ENCODE measurements at regions not wholly inside any gene's neighbourhood (a gene's known extent, or its start where the extent isn't known, plus 50 kb on each side); places are given as distances from the start of the nearest gene placed in this dataset.
"Not testable (repeated sequence)": the region's sequence is repeated elsewhere in the genome, so short reads cannot be mapped to it uniquely, and the experiment has no call there.

DNA sequence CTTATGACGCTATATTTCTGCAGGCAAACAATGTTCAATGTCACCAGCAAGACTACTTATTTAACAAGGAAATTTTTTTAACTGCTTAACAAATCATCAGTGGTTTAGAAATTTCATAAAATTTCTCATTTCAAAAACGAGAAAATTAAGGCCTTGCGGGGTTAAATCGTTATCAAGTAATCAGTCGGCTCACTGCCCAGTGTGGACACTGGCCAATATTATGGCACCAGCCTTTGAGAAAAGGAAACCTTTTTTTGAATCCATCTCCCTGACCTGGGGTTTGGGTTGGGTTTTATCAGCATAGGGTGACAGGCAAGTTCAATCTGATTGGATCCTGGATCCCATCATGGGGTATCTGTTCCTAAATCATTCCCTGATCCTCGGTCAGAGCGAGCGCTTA lies 461.2 kb downstream of the SETD4 start:
- no peak for DNase-seq (ENCODE audit: low read depth, low spot score)
- WGBS (ENCODE audit: insufficient coverage, insufficient read length), result 100% methylated on average over 1 of the region's 8 CpGs

DNA sequence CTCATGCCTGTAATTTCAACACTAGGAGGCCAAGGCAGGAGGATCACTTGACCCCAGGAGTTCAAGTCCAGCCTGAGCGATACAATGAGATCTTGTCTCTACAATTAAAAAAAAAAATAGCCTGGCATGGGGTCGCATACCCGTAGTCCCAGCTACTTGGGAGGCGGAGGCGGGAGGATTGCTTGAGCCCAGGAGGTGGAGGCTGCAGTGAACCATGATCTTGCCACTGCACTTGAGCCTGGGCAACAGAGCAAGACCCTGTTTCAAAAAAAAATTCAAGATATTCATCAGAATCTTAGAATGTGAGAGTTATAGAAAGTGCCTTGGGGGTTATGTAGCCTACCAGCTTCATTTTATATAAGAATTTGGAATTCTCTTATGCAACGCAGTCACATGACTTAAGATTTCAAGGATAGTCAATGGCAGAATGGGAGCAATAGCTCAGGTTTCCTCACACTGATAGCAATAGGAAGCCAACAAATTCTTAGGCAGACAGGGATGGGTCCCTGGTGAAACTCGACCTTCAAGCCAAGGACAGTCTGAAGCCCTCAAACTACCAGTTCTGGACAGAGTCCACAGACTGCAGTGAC lies 462.5 kb downstream of the SETD4 start:
- Histone ChIP-seq H3K4me1 (ENCODE audit: control insufficient read depth, insufficient read depth, low read length) (0 out of 2 replicates have a peak, but pooled peaks cover 3% of the 10 kb centered on the region), H3K36me3 (ENCODE audit: control insufficient read depth, insufficient read depth, low read length) (no peaks in the 10 kb centered on the region), H3K27me3 (ENCODE audit: control insufficient read depth, insufficient read depth, low read length) (no peaks in the 10 kb centered on the region), H3K4me3 (ENCODE audit: low read length) (no peak overlapping the region), H3K27ac (ENCODE audit: low read length) (no peak overlapping the region), H3K9me3 (ENCODE audit: control insufficient read depth, insufficient read depth, low read length) (no peaks in the 10 kb centered on the region)
- DNase-seq (ENCODE audit: low read depth, low spot score), result no peak
- no CpG with 5 or more reads among the region's 7 CpGs for WGBS (ENCODE audit: insufficient coverage, insufficient read length)

More for the DNA sequence above, 461.2 kb downstream of the SETD4 start:
- H3K36me3 ChIP-seq (ENCODE audit: control insufficient read depth, insufficient read depth, low read length), result no peaks in the 10 kb centered on the region
- H3K27ac ChIP-seq (ENCODE audit: low read length), result no peak overlapping the region
- H3K4me1 ChIP-seq (ENCODE audit: control insufficient read depth, insufficient read depth, low read length), result 0 out of 2 replicates have a peak, but pooled peaks cover 5% of the 10 kb centered on the region
- H3K9me3 ChIP-seq (ENCODE audit: control insufficient read depth, insufficient read depth, low read length), result no peaks in the 10 kb centered on the region
- H3K27me3 ChIP-seq (ENCODE audit: control insufficient read depth, insufficient read depth, low read length), result no peaks in the 10 kb centered on the region
- no peak overlapping the region for H3K4me3 ChIP-seq (ENCODE audit: low read length)

DNA sequence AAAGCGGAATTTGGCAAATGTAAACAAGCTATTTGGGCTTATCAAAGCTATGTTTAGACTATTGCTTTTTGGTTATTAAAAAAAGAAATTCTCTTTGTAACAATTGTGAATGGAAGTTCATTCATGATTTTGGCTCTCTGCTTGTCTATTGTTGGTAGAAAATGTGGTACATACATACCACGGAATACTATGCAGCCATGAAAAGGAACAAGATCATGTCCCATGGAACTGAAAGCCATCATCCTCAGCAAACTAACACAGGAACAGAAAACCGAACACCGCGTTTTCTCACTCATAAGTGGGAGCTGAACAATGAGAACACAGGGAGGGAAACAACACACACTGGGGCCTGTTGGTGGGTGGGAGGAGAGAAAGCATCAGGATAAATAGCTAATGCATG lies 465.4 kb downstream of the SETD4 start:
- DNase-seq (ENCODE audit: low read depth, low spot score), result no peak
- WGBS (ENCODE audit: insufficient coverage, insufficient read length), result no CpG with 5 or more reads among the region's 5 CpGs
- no peak overlapping the region for H3K4me3 ChIP-seq (ENCODE audit: low read length)
- 0 out of 2 replicates have a peak, but pooled peaks cover 3% of the 10 kb centered on the region for H3K4me1 ChIP-seq (ENCODE audit: control insufficient read depth, insufficient read depth, low read length)
- H3K27me3 ChIP-seq (ENCODE audit: control insufficient read depth, insufficient read depth, low read length), result no peaks in the 10 kb centered on the region
- H3K27ac ChIP-seq (ENCODE audit: low read length), result no peak overlapping the region
- H3K36me3 ChIP-seq (ENCODE audit: control insufficient read depth, insufficient read depth, low read length), result no peaks in the 10 kb centered on the region
- H3K9me3 ChIP-seq (ENCODE audit: control insufficient read depth, insufficient read depth, low read length), result no peaks in the 10 kb centered on the region

DNA sequence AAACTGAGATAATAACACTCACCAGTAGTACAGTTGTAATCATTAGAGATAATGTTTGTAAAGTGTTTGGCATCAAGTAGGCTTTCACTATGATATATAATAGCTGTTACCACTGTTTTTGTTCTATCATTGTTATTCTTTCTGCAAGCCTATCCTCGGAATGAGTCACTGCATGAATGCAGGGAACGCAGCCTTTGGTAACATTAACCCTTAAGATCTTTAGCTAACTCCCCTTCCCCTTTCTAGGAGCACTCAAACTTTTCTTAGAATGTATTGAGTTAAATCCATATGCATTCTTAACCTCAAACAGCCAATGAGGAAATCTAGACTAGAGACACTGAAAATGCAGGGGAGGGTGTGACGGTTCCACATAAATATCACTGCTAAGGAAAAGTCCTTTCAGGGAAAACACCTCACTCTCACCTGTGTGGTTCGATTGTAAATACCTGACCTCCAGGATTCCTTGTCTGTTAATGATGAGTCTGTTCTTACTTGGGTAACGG lies 467.3 kb downstream of the SETD4 start:
- no peak for DNase-seq (ENCODE audit: low read depth, low spot score)
- Histone ChIP-seq H3K27ac (ENCODE audit: low read length) (no peak overlapping the region), H3K27me3 (ENCODE audit: control insufficient read depth, insufficient read depth, low read length) (no peaks in the 10 kb centered on the region), H3K4me1 (ENCODE audit: control insufficient read depth, insufficient read depth, low read length) (no peaks in the 10 kb centered on the region), H3K4me3 (ENCODE audit: low read length) (no peak overlapping the region), H3K9me3 (ENCODE audit: control insufficient read depth, insufficient read depth, low read length) (no peaks in the 10 kb centered on the region), H3K36me3 (ENCODE audit: control insufficient read depth, insufficient read depth, low read length) (no peaks in the 10 kb centered on the region)
- WGBS (ENCODE audit: insufficient coverage, insufficient read length), result no CpG with 5 or more reads among the region's 5 CpGs

DNA sequence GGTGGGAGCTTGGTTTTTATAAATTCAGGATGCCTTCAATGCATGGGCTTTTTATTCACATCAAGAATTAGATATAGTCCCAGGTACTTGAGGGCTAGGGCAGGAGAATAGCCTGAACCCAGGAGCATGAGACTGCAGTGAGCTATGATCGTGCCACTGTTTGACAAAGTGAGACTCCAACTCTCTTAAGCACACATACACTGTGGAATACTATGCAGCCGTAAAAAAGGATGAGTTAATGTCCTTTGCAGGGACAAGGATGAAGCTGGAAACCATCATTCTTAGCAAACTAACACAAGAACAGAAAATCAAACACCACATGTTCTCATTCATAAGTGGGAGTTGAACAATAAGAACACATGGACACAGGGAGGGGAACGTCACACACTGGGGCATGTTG lies 470.0 kb downstream of the SETD4 start:
- not testable (repeated sequence) for H3K9me3 ChIP-seq (ENCODE audit: control insufficient read depth, insufficient read depth, low read length); DNase-seq (ENCODE audit: low read depth, low spot score); H3K27me3 ChIP-seq (ENCODE audit: control insufficient read depth, insufficient read depth, low read length); H3K27ac ChIP-seq (ENCODE audit: low read length); H3K36me3 ChIP-seq (ENCODE audit: control insufficient read depth, insufficient read depth, low read length); H3K4me1 ChIP-seq (ENCODE audit: control insufficient read depth, insufficient read depth, low read length); H3K4me3 ChIP-seq (ENCODE audit: low read length)
- WGBS (ENCODE audit: insufficient coverage, insufficient read length), result no CpG with 5 or more reads among the region's 3 CpGs

DNA sequence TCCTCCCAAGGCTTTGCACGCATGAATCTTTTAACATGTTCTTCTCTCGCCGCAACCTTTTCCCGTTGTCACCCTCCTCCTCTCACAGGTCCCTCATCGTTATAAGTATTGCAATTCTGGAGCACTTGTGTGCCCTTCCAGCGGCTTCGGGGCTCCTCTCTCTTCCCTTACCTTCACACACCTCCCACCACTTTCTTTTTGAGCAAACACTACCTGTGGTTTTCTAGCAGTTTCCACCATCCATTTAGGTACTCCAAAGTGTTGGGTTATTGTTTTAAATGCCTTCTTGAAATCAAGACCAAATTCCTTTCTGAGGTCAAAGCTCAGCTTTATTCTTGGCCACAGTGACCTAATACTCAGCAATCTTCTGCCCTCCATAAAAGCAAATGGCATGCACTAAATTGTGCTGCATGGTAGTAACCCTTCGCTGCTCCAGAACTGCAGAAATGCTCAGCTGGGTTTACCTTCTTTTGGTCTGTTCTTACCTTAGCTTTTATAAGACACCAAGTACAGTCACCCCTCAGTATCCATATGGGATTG lies 472.4 kb downstream of the SETD4 start:
- Histone ChIP-seq H3K4me1 (ENCODE audit: control insufficient read depth, insufficient read depth, low read length) (0 out of 2 replicates have a peak, but pooled peaks cover 1% of the 10 kb centered on the region), H3K27ac (ENCODE audit: low read length) (no peak overlapping the region), H3K4me3 (ENCODE audit: low read length) (no peak overlapping the region), H3K27me3 (ENCODE audit: control insufficient read depth, insufficient read depth, low read length) (no peaks in the 10 kb centered on the region), H3K36me3 (ENCODE audit: control insufficient read depth, insufficient read depth, low read length) (no peaks in the 10 kb centered on the region), H3K9me3 (ENCODE audit: control insufficient read depth, insufficient read depth, low read length) (no peaks in the 10 kb centered on the region)
- DNase-seq (ENCODE audit: low read depth, low spot score), result no peak
- WGBS (ENCODE audit: insufficient coverage, insufficient read length), result no CpG with 5 or more reads among the region's 8 CpGs

DNA sequence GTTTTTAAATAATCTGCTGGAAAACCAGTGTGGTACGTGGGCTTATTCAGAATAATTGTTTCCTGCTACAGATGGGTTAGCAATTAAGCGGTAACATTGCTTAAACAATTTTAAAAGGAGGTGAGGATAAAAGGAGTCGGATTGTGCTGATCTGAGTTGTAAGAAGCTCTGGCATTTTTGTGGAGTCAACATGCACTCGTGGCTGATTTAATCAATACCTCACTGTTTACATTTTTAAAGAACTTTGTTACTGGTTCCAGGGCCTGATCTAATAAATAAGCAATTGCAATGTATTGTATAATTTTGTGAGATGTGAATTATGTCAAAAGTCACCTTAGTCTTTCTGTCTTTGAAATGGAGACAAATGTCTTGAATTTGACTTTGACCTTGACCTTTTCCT lies 474.0 kb downstream of the SETD4 start:
- H3K9me3 ChIP-seq (ENCODE audit: control insufficient read depth, insufficient read depth, low read length), result no peaks in the 10 kb centered on the region
- no peak overlapping the region for H3K4me3 ChIP-seq (ENCODE audit: low read length)
- no peaks in the 10 kb centered on the region for H3K36me3 ChIP-seq (ENCODE audit: control insufficient read depth, insufficient read depth, low read length)
- no peak for DNase-seq (ENCODE audit: low read depth, low spot score)
- no CpG with 5 or more reads among the region's 4 CpGs for WGBS (ENCODE audit: insufficient coverage, insufficient read length)
- no peaks in the 10 kb centered on the region for H3K27me3 ChIP-seq (ENCODE audit: control insufficient read depth, insufficient read depth, low read length)
- 0 out of 2 replicates have a peak, but pooled peaks cover 1% of the 10 kb centered on the region for H3K4me1 ChIP-seq (ENCODE audit: control insufficient read depth, insufficient read depth, low read length)
- H3K27ac ChIP-seq (ENCODE audit: low read length), result no peak overlapping the region

DNA sequence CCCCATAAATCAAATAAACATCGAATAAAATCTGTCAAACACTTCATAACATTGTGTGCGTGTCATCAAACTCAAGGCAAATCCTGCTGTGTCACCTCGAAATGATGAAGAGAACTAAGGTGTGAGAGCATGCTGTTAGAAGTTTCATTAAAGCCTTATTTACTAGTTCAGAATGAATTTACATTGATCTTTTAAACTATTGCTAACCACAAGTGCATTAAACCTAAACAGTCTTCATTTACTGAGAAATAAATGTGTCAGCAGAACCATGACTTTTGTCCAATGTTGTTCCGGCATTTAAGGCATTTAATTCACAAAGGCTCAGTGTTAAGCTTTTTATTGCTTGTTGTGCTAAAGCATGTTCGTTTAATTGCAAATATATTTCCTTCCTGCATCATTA lies 474.4 kb downstream of the SETD4 start:
- Histone ChIP-seq H3K4me1 (ENCODE audit: control insufficient read depth, insufficient read depth, low read length) (0 out of 2 replicates have a peak, but pooled peaks cover 1% of the 10 kb centered on the region), H3K27me3 (ENCODE audit: control insufficient read depth, insufficient read depth, low read length) (no peaks in the 10 kb centered on the region), H3K36me3 (ENCODE audit: control insufficient read depth, insufficient read depth, low read length) (no peaks in the 10 kb centered on the region), H3K4me3 (ENCODE audit: low read length) (no peak overlapping the region), H3K9me3 (ENCODE audit: control insufficient read depth, insufficient read depth, low read length) (no peaks in the 10 kb centered on the region), H3K27ac (ENCODE audit: low read length) (no peak overlapping the region)
- DNase-seq (ENCODE audit: low read depth, low spot score), result no peak
- no CpG with 5 or more reads among the region's 5 CpGs for WGBS (ENCODE audit: insufficient coverage, insufficient read length)

DNA sequence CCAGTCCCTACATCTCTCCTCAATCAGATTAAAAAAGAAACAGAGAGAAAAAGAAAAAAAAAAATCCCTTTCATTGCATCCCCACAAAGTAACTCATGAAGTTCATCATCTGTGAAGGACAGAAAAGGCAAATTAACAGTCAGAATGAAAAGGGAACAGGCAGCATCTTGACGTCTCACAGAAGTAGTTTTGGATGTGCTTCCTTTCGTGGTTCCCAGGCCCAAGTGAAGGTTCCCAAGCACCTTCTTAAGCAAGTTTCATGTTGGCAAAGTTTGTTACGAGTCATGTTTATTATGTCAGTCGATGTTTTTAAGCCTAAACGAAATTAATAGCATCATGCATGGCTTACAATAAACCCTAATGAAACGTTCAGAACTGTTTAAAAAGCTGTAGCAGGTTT lies 475.2 kb downstream of the SETD4 start:
- DNase-seq (ENCODE audit: low read depth, low spot score), result no peak
- no peaks in the 10 kb centered on the region for H3K36me3 ChIP-seq (ENCODE audit: control insufficient read depth, insufficient read depth, low read length)
- WGBS (ENCODE audit: insufficient coverage, insufficient read length), result no CpG with 5 or more reads among the region's 6 CpGs
- H3K27ac ChIP-seq (ENCODE audit: low read length), result no peak overlapping the region
- H3K27me3 ChIP-seq (ENCODE audit: control insufficient read depth, insufficient read depth, low read length), result no peaks in the 10 kb centered on the region
- H3K9me3 ChIP-seq (ENCODE audit: control insufficient read depth, insufficient read depth, low read length), result no peaks in the 10 kb centered on the region
- 0 out of 2 replicates have a peak, but pooled peaks cover 1% of the 10 kb centered on the region for H3K4me1 ChIP-seq (ENCODE audit: control insufficient read depth, insufficient read depth, low read length)
- H3K4me3 ChIP-seq (ENCODE audit: low read length), result no peak overlapping the region

DNA sequence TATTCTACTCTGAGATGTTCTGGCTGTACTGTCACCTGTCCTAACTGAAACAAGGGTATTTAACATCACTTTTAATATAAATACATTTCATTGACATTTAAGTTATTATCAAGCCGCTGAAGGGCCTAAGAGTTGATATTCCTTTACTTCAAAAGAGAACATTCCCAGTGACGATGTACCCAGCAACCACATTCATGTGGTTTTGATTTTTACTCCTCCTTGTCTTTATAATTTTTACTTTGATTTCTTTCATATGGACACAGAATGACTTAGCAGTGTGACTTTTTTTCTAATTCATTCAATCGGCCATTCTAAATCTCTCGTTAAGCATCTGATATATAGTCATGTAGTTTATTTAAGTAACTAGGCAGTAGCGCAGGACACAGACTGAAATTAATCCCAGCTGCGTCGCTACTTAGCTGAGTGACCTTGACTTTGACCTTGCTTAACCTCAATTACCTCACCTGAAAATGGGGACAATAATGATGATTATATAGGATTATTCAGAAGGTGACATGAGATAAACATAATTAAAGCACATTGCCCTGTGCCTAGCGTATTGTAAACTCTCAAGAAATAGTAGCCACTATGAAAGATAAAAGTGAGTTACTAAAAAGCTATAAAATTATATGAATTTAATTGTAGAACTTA lies 476.6 kb downstream of the SETD4 start:
- Histone ChIP-seq H3K9me3 (ENCODE audit: control insufficient read depth, insufficient read depth, low read length) (no peaks in the 10 kb centered on the region), H3K36me3 (ENCODE audit: control insufficient read depth, insufficient read depth, low read length) (no peaks in the 10 kb centered on the region), H3K4me3 (ENCODE audit: low read length) (no peak overlapping the region), H3K4me1 (ENCODE audit: control insufficient read depth, insufficient read depth, low read length) (0 out of 2 replicates have a peak, but pooled peaks cover 1% of the 10 kb centered on the region), H3K27ac (ENCODE audit: low read length) (no peak overlapping the region), H3K27me3 (ENCODE audit: control insufficient read depth, insufficient read depth, low read length) (no peaks in the 10 kb centered on the region)
- no peak for DNase-seq (ENCODE audit: low read depth, low spot score)
- WGBS (ENCODE audit: insufficient coverage, insufficient read length), result no CpG with 5 or more reads among the region's 8 CpGs

Measured in iPS DF 6.9 (cell line).